Hepatocyte (in vitro differentiated cells): ENCODE measurements at regions not wholly inside any gene's neighbourhood (a gene's known extent, or its start where the extent isn't known, plus 50 kb on each side); places are given as distances from the start of the nearest gene placed in this dataset.

Experiments
- CTCF ChIP-seq: fragments of 200-600 bp; sonication (generic); IDR thresholded peaks from 2 replicates; pipeline ENCODE4 v1.5.1; 2016; ENCODE audit warnings: antibody characterized with exemption, mild to moderate bottlenecking; ENCODE audit not compliant: poor library complexity
- EZH2 ChIP-seq: fragments of 200-600 bp; sonication (generic); IDR thresholded peaks from 2 replicates; pipeline ENCODE4 v1.6.1; 2016; ENCODE audit warnings: antibody characterized with exemption, mild to moderate bottlenecking, borderline replicate concordance
- EZH2phosphoT487 ChIP-seq: fragments of 200-600 bp; sonication (generic); IDR thresholded peaks from one replicate; pipeline ENCODE4 v1.6.1; 2018; ENCODE audit warnings: antibody characterized with exemption, mild to moderate bottlenecking, low read depth, moderate library complexity; ENCODE audit not compliant: unreplicated experiment, severe bottlenecking

DNA sequence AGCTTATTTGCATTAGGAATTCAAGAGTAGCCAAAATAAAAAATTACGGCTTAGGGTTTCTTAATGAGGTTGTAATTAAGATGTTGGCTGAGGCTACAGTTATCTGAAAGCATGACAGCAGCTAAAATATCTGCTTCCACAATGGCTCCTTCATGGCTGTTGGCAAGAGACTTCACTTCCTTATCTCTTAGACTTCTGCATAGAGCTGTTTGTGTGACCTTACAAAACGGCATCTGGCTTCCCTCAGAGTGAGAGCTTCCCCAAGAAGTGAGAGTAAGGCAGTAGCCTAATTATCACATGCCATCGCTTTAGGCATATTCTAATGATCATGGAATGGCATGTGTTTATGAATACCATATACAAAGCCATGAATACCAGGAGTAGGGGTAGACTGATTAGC lies 57.6 kb downstream of the CCDC59 start:
- TF ChIP-seq CTCF (no peak), EZH2 (no peak), EZH2phosphoT487 (no peak)
